ENCODE measurements at regions not wholly inside any gene's neighbourhood (a gene's known extent, or its start where the extent isn't known, plus 50 kb on each side); places are given as distances from the start of the nearest gene placed in this dataset.

DNA sequence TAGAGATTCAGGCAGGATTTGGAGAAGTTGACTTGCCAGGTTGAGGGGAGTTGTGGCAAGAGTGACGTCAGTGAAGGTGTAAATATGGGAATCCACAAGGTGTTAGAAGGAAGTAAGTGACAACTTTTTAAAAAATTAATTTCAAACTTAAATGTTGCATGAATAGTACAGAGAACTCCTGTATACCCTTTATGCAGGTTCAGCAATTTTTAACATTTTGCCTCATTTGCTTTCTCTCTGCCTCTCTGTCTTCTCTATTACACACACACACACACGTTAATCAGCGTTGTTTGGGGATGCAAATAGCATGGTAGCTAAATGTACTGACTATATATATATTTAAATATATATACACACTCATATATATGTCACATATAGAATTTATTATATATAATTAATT is 273.7 kb downstream of the SMARCA1 start:
- TF ChIP-seq, protein P1, sequence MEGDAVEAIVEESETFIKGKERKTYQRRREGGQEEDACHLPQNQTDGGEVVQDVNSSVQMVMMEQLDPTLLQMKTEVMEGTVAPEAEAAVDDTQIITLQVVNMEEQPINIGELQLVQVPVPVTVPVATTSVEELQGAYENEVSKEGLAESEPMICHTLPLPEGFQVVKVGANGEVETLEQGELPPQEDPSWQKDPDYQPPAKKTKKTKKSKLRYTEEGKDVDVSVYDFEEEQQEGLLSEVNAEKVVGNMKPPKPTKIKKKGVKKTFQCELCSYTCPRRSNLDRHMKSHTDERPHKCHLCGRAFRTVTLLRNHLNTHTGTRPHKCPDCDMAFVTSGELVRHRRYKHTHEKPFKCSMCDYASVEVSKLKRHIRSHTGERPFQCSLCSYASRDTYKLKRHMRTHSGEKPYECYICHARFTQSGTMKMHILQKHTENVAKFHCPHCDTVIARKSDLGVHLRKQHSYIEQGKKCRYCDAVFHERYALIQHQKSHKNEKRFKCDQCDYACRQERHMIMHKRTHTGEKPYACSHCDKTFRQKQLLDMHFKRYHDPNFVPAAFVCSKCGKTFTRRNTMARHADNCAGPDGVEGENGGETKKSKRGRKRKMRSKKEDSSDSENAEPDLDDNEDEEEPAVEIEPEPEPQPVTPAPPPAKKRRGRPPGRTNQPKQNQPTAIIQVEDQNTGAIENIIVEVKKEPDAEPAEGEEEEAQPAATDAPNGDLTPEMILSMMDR (IDR thresholded peaks at IDR 0.05; ENCODE audit: low read length), result no peak
- TF ChIP-seq EZH2 (IDR thresholded peaks at IDR 0.05; ENCODE audit: borderline replicate concordance, low read length), result no peak

Data from OCI-LY1 (cell line).